Myocyte (in vitro differentiated cells): ENCODE measurements at regions not wholly inside any gene's neighbourhood (a gene's known extent, or its start where the extent isn't known, plus 50 kb on each side); places are given as distances from the start of the nearest gene placed in this dataset.
"Not testable (repeated sequence)": the region's sequence is repeated elsewhere in the genome, so short reads cannot be mapped to it uniquely, and the experiment has no call there.

ENCODE experiments used
- DNase-seq: peaks from one replicate; pipeline ENCODE4 v3.0.0-alpha.2; 2012; ENCODE audit warnings: low read depth

GRCh38 chr1:177732178-177732577 lies 237.7 kb downstream of the SEC16B start:
- no peak for DNase-seq

- no peak for DNase-seq
These were observed 240.2 kb downstream of the SEC16B start for GRCh38 chr1:177729646-177730045.

- DNase-seq, result no peak
These were observed 246.3 kb downstream of the SEC16B start for GRCh38 chr1:177723533-177723932.

- DNase-seq, result no peak
These were observed 258.9 kb downstream of the SEC16B start for GRCh38 chr1:177710696-177711620.

- DNase-seq, result no peak
These were observed 261.5 kb downstream of the SEC16B start for GRCh38 chr1:177708406-177708805.

GRCh38 chr1:177706977-177707376 lies 262.9 kb downstream of the SEC16B start:
- DNase-seq, result no peak

GRCh38 chr1:177705839-177706238 lies 264.0 kb downstream of the SEC16B start:
- DNase-seq, result no peak

GRCh38 chr1:177703888-177704446 lies 265.9 kb downstream of the SEC16B start:
- DNase-seq, result no peak

GRCh38 chr1:177701654-177702353 lies 268.1 kb downstream of the SEC16B start:
- no peak for DNase-seq

GRCh38 chr1:177700856-177701255 lies 269.0 kb downstream of the SEC16B start:
- no peak for DNase-seq

- DNase-seq, result no peak
These were observed 278.9 kb downstream of the SEC16B start for GRCh38 chr1:177690996-177691395.

- DNase-seq, result no peak
These were observed 282.3 kb downstream of the SEC16B start for GRCh38 chr1:177687544-177687943.

GRCh38 chr1:177686933-177687332 lies 282.9 kb downstream of the SEC16B start:
- no peak for DNase-seq

- no peak for DNase-seq
These were observed 300.7 kb downstream of the SEC16B start for GRCh38 chr1:177669161-177669560.

GRCh38 chr1:177665935-177666334 lies 303.9 kb downstream of the SEC16B start:
- DNase-seq, result no peak

GRCh38 chr1:177664742-177665141 lies 305.1 kb downstream of the SEC16B start:
- DNase-seq, result not testable (repeated sequence)

- no peak for DNase-seq
These were observed 309.7 kb downstream of the SEC16B start for GRCh38 chr1:177660188-177660587.

- DNase-seq, result peak; percentile 56
These were observed 310.6 kb downstream of the SEC16B start for GRCh38 chr1:177659281-177659680.

GRCh38 chr1:177656598-177656997 lies 313.3 kb downstream of the SEC16B start:
- no peak for DNase-seq

- peak; percentile 70 for DNase-seq
These were observed 318.9 kb downstream of the SEC16B start for GRCh38 chr1:177650947-177651346.

- DNase-seq, result no peak
These were observed 321.1 kb downstream of the SEC16B start for GRCh38 chr1:177648731-177649265.

- DNase-seq, result no peak
These were observed 321.7 kb downstream of the SEC16B start for GRCh38 chr1:177648138-177648537.
